ENCODE measurements at regions not wholly inside any gene's neighbourhood (a gene's known extent, or its start where the extent isn't known, plus 50 kb on each side); places are given as distances from the start of the nearest gene placed in this dataset.

DNA sequence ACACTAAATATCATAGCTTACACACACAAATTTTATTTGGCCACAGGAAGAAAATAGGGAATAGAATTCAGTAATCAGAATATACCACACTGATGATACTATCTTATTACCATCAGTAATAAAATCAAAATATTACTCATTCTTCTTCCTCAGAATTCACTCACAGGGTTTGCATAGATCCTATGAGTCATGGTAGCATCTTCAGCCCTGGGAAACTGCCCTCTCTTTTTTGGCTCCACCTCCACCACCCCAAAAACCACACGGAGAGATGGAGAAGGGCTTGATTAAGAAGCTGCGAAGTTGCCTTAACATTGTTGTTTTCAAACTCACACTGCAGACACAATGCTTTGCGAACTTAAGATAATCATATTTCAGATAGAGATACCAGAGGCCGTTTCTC is 154.1 kb upstream of the AHR start:
- intact Hi-C loops (cut with DNase I; ENCODE audit: low total_unique reads): no loop called here
- no peak overlapping the region for H3K27ac ChIP-seq

DNA sequence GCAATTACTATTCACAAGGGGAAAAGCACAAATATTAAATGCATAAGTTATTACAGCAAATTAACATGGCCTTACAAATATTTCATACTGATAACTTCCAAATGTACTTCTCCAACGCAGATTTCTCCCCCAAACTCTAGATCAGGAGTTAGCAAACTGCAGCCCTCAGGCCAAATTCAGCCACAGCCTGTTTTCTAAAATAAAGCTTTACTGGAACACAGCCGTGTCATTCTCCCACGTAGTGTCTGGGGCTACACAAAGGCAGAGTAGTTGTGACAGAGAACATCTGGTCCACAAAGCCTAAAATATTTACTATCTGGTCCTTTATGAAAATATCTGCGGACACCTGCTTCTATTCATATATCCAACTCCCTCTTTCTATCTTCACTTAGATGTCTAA is 151.8 kb upstream of the AHR start:
- DNase-seq (ENCODE audit: low spot score in 2 of 2): no peak
- Histone ChIP-seq H3K36me3 (no peaks in the 10 kb centered on the region), H3K4me3 (no peak overlapping the region), H3K9me3 (no peaks in the 10 kb centered on the region), H3K27ac (no peak overlapping the region), H3K27me3 (no peaks in the 10 kb centered on the region), H3K4me1 (peaks cover 0 to 5% of the 10 kb centered on the region in 2 donors)
- intact Hi-C loops (cut with DNase I; ENCODE audit: low total_unique reads): no loop called here
- TF ChIP-seq CTCF (IDR thresholded peaks at IDR 0.05) (no peak), POLR2AphosphoS5 (IDR thresholded peaks at IDR 0.05) (no peak), POLR2A (IDR thresholded peaks at IDR 0.05) (no peak)

More for the DNA sequence above, 154.1 kb upstream of the AHR start:
- Histone ChIP-seq H3K9me3 (no peaks in the 10 kb centered on the region), H3K36me3 (no peaks in the 10 kb centered on the region), H3K4me3 (no peak overlapping the region), H3K27me3 (no peaks in the 10 kb centered on the region), H3K4me1 (peaks cover 0 to 5% of the 10 kb centered on the region in 2 donors)
- no peak for DNase-seq (ENCODE audit: low spot score in 2 of 2)
- TF ChIP-seq CTCF (IDR thresholded peaks at IDR 0.05) (no peak), POLR2AphosphoS5 (IDR thresholded peaks at IDR 0.05) (no peak), POLR2A (IDR thresholded peaks at IDR 0.05) (no peak)

- Histone ChIP-seq H3K9me3 (no peaks in the 10 kb centered on the region), H3K4me1 (peaks cover 0 to 5% of the 10 kb centered on the region in 2 donors), H3K27me3 (no peaks in the 10 kb centered on the region), H3K36me3 (no peaks in the 10 kb centered on the region), H3K4me3 (no peak overlapping the region), H3K27ac (no peak overlapping the region)
- intact Hi-C loops (cut with DNase I; ENCODE audit: low total_unique reads): no loop called here
- no peak for DNase-seq (ENCODE audit: low spot score in 2 of 2)
- TF ChIP-seq CTCF (IDR thresholded peaks at IDR 0.05) (no peak), POLR2A (IDR thresholded peaks at IDR 0.05) (no peak), POLR2AphosphoS5 (IDR thresholded peaks at IDR 0.05) (no peak)
These were observed 151.0 kb upstream of the AHR start for GRCh38 chr7:17147409-17147808.

GRCh38 chr7:17150018-17150417 is 148.4 kb upstream of the AHR start:
- Histone ChIP-seq H3K27ac (no peak overlapping the region), H3K4me3 (no peak overlapping the region), H3K4me1 (no peaks in the 10 kb centered on the region), H3K27me3 (no peaks in the 10 kb centered on the region), H3K9me3 (no peaks in the 10 kb centered on the region), H3K36me3 (no peaks in the 10 kb centered on the region)
- intact Hi-C loops (cut with DNase I; ENCODE audit: low total_unique reads): no loop called here
- no peak for DNase-seq (ENCODE audit: low spot score in 2 of 2)
- TF ChIP-seq CTCF (IDR thresholded peaks at IDR 0.05) (no peak), POLR2A (IDR thresholded peaks at IDR 0.05) (no peak), POLR2AphosphoS5 (IDR thresholded peaks at IDR 0.05) (no peak)

DNA sequence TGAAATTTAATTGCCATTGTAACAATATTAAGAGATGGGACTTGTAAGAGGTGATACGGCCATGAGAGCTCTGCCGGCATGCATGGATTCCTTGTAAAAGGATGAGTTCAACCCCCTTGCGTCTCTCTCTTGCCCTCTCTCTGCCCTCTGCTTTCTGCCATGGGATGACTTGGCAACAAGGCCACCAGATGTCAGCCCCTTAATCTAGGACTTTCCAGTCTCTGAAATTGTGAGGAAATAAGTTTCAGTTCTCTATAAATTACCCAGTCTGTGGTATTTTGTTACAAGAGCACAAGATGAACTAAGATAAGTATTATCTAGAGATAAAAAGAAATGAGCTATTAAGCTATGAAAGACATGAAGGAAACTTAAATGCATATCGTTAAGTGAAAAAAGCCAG is 145.7 kb upstream of the AHR start:
- DNase-seq (ENCODE audit: low spot score in 2 of 2): no peak
- H3K27me3 ChIP-seq: no peaks in the 10 kb centered on the region
- H3K36me3 ChIP-seq: no peaks in the 10 kb centered on the region
- no peak overlapping the region for H3K4me3 ChIP-seq
- TF ChIP-seq POLR2A (IDR thresholded peaks at IDR 0.05) (no peak), CTCF (IDR thresholded peaks at IDR 0.05) (no peak)
- intact Hi-C loops (cut with DNase I; ENCODE audit: low total_unique reads): no loop called here
- H3K9me3 ChIP-seq: no peaks in the 10 kb centered on the region
- H3K4me1 ChIP-seq: no peaks in the 10 kb centered on the region
- H3K27ac ChIP-seq: no peak overlapping the region

All from breast epithelium (tissue), 4 donors.